Transverse colon (tissue), 4 donors: ENCODE measurements at regions not wholly inside any gene's neighbourhood (a gene's known extent, or its start where the extent isn't known, plus 50 kb on each side); places are given as distances from the start of the nearest gene placed in this dataset.

Experiments
- CTCF ChIP-seq, 5 experiments: fragments of 200-600 bp in 3 of 5; fragments of 450-650 bp in 2 of 5; sonication (generic) in 3 of 5; IDR thresholded peaks; 1 replicate in 2 of 5; 2 replicates in 3 of 5; pipeline ENCODE4 v1.5.1; 2016 to 2017; ENCODE audit warnings: antibody characterized with exemption in 5 of 5, inconsistent platforms in 3 of 5, mild to moderate bottlenecking in 2 of 5, moderate library complexity in 1 of 5
- EP300 ChIP-seq: sonication (generic); formaldehyde crosslinking; IDR thresholded peaks from one replicate; pipeline ENCODE4 v1.6.1; 2017; ENCODE audit warnings: antibody characterized with exemption, low read depth
- POLR2AphosphoS5 ChIP-seq, 3 donors: sonication (generic); formaldehyde crosslinking; IDR thresholded peaks; one replicate each; pipeline ENCODE4 v1.6.1; 2016; ENCODE audit warnings: antibody characterized with exemption in 3 of 3

GRCh38 chr7:26546508-26547053 lies 254.9 kb downstream of the SNX10 start:
- TF ChIP-seq CTCF (IDR thresholded peaks at IDR 0.05) = no peak
- no peak for TF ChIP-seq EP300
- TF ChIP-seq POLR2AphosphoS5 (IDR thresholded peaks at IDR 0.05) = no peak
